MM.1S (cell line): ENCODE measurements at regions not wholly inside any gene's neighbourhood (a gene's known extent, or its start where the extent isn't known, plus 50 kb on each side); places are given as distances from the start of the nearest gene placed in this dataset.

ENCODE experiments used
- CTCF ChIP-seq: fragments of 300-600 bp; sonication (generic); IDR thresholded peaks from 2 replicates; pipeline ENCODE4 v1.5.1; 2016; ENCODE audit warnings: antibody characterized with exemption, low read length, mixed read lengths
- EZH2 ChIP-seq: fragments of 300-600 bp; sonication (generic); optimal IDR thresholded peaks from 2 replicates; pipeline ENCODE3; 2017; ENCODE audit warnings: low read depth, mild to moderate bottlenecking, antibody characterized with exemption, low read length, mixed read lengths

- TF ChIP-seq CTCF (no peak), EZH2 (no peak)
Measured at GRCh38 chr2:184371641-184372040, 226.7 kb upstream of the ZNF804A start.
